DMS153 treated with DMSO at 0.1 percent for 48 hours (cell line): ENCODE measurements at regions not wholly inside any gene's neighbourhood (a gene's known extent, or its start where the extent isn't known, plus 50 kb on each side); places are given as distances from the start of the nearest gene placed in this dataset.
"Not testable (repeated sequence)": the region's sequence is repeated elsewhere in the genome, so short reads cannot be mapped to it uniquely, and the experiment has no call there.

Experiments
- DNase-seq: peaks from one replicate; lab custom pipeline; 2025; ENCODE audit not compliant: unreplicated experiment; lab: John Stamatoyannopoulos, UW

- DNase-seq: not testable (repeated sequence)
Observed at GRCh38 chr1:173394813-173395212, 82.3 kb upstream of the PRDX6 start.

DNA sequence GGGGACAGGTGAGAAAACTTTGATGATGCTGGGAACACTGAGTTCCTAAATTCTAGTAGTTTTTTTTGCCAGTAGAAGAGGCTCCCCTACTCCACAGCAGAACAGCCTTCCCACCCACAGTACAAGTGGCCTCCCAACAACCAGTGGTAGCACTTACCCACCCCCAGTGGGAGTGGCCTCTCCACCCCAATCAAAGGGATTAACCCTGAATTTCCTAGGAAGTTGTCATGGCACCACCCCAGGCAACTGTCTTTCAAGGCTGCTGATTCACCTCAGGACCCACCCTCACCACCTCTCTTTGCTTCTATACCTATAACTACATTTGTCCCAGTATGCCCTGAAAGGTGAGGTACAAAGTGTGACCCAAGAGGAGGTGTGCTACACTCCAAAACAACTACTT, 81.4 kb upstream of the PRDX6 start:
- no peak for DNase-seq

- DNase-seq: no peak
Observed at GRCh38 chr1:173400387-173400995, 76.6 kb upstream of the PRDX6 start.

- no peak for DNase-seq
Observed at GRCh38 chr1:173403996-173404395, 73.1 kb upstream of the PRDX6 start.

- DNase-seq: no peak
Observed at GRCh38 chr1:173405281-173405680, 71.9 kb upstream of the PRDX6 start.

GRCh38 chr1:173405834-173406233, 71.3 kb upstream of the PRDX6 start:
- DNase-seq: no peak

GRCh38 chr1:173406783-173407230, 70.3 kb upstream of the PRDX6 start:
- no peak for DNase-seq

DNA sequence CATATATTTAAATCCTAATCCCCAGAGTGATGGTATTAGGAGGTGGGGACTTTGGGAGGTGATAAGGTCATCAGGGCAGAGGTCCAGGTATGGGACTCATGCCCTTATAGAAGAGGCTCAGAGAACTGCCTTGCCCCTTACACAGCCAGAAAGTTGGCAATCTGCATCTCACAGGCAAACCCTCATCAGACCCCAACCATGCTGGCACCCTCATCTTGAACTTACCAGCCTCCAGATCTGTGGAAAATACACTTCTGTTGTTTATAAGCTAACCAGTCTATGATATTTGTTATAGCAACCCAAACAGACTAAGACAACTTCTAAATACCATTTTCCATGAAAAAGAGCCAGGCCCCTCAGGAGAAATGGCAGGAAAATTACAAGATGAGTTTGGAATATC, 69.3 kb upstream of the PRDX6 start:
- no peak for DNase-seq

DNA sequence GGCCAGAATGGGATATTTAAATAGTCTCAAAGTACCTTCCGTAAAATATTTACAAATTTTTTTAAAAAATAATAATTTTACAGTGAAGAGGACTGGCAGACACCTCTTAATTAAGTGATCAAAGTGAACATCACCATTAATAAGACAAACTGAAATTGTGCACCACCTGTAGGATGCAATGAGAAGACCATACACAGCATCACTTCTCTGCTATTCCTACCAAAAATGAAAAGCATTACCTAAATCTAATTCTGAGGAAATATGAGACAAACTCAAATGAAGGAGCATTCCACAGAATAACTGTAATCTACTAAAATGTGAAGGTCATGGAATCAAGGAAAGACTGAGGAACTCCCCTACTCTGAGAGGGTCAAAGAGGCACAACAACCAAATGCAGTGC, 68.2 kb upstream of the PRDX6 start:
- DNase-seq: no peak

DNA sequence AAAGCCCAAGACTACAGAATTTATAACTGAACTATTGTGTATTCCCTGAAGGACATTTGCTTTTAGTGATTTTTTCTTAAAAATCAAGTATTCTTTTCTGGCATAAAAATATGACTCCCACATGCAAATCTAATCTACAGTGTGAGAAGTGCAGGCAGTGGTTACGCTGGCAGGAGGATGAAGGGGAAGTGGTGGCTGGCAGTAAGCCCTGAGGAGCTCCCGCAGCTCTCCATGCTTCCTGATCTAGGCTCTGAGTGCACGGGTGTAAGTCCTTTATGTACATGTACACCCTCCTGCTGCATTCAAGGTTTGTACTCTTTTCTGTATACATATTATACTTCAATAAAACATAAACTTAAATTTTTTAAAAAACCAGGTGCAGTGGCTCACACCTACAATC, 67.5 kb upstream of the PRDX6 start:
- no peak for DNase-seq

- no peak for DNase-seq
Observed at GRCh38 chr1:173410133-173410793, 66.9 kb upstream of the PRDX6 start.

- DNase-seq: no peak
Observed at GRCh38 chr1:173410794-173411236, 66.3 kb upstream of the PRDX6 start.

- DNase-seq: no peak
Observed at GRCh38 chr1:173411835-173412742, 65.0 kb upstream of the PRDX6 start.

GRCh38 chr1:173413271-173413707, 63.8 kb upstream of the PRDX6 start:
- DNase-seq: no peak

DNA sequence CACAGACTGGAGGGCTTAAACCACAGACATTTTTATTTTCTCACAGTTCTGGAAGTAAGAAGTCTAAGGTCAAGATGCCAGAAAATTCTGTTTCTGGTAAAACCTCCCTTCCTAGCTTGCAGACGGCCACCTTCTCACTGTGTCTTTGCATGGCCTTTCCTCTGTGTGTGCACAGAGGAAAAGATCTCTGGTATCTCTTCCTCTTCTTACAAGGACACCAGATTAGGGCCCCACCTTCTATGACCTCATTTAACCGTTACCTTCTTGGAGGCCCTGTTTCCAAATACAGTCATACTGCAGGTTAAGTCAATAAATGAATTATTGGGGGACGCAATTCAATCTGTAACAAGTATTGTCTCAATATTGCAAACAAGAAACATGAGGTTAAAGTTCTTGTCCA, 63.0 kb upstream of the PRDX6 start:
- DNase-seq: no peak

DNA sequence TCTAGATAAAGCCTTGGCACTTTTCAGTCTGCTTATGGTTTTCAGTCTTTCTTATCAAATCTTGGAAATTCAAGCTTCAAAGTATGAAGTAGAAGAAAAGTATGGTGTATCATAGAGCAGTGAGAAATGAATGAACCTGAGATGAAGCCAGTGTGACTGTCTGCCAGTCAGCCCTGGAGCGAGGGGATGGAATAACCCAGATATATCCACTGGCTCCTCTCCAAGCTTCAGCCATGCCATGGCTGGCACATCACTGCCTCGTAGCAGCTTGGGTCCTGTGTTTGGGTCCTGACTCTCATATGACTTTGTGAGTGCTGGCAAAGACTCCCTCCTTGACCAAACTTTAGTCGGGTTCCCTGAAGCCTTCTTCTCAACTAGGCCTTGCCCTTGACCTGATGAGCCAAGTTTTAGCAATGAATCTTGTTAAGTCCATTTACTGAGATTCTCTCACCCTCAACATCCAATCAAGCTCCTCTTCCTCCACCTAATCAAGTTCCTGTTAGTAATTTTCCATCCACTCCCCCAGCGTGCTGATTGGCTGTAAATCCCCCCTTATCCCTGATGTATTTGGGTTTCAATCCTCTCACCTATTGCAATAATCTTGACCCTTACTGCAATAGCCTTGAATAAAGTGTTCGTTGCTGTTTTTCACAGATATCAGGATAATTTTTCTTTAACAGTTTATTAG, 62.5 kb upstream of the PRDX6 start:
- DNase-seq: no peak

DNA sequence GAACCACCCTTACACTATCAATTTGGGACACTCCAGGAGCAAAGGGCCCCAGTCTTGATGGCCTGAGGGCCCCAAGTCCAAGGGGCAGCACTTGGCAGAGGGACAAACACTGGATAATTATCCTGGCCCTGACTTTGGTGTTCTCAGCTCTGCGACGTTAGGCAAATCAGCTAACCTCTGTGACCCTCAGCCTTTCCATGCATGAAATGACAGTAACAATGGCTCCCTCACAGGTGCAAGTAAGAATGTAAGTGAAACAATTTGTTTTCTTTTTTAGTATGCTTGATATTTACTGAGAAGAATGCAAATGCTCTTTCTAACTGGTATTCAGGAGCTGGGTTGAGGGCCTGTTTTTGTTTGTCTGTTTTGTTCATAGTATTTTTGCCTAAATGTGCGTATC, 61.6 kb upstream of the PRDX6 start:
- DNase-seq: no peak

DNA sequence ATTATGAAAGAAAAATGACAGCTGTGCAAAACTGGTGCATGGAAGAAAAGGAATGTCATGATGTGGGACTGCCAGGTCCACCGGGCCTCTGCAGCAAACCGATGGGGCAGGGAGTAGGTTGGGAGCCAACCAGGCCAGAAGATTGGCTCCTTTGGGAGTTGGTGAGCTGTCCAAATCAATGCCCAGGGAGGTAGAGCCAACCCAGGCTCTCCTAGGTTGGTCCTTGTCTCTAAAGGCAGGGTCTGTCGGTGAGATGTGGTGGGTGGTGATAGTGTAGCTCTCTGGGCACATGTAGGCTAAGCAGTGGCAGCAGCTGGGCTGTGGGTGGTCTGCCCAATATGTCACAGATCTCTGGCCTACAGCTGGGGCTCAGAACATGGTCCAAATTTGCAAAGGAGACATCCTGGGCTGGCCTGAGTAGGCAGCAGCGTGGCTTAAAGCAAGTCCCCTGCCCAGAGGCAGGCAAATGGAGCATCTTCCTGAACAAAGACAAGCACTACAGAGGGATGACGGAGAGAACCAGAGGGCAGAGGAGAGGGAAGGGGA, 61.2 kb upstream of the PRDX6 start:
- no peak for DNase-seq

- no peak for DNase-seq
Observed at GRCh38 chr1:173417563-173417962, 59.6 kb upstream of the PRDX6 start.

GRCh38 chr1:173418107-173418985, 58.8 kb upstream of the PRDX6 start:
- DNase-seq: no peak
